Stimulated activated CD8-positive, alpha-beta memory T cell treated with anti-CD3 and anti-CD28 coated beads, Interleukin-7, amount 100 ng/mL, for 4 hours (primary cell): ENCODE measurements at regions not wholly inside any gene's neighbourhood (a gene's known extent, or its start where the extent isn't known, plus 50 kb on each side); places are given as distances from the start of the nearest gene placed in this dataset.
"Not testable (repeated sequence)": the region's sequence is repeated elsewhere in the genome, so short reads cannot be mapped to it uniquely, and the experiment has no call there.

Source experiments
- DNase-seq, 2 donors: peaks; one replicate each; pipeline ENCODE4 v3.0.0-alpha.2; 2020; ENCODE audit warnings: low read depth in 2 of 2

DNA sequence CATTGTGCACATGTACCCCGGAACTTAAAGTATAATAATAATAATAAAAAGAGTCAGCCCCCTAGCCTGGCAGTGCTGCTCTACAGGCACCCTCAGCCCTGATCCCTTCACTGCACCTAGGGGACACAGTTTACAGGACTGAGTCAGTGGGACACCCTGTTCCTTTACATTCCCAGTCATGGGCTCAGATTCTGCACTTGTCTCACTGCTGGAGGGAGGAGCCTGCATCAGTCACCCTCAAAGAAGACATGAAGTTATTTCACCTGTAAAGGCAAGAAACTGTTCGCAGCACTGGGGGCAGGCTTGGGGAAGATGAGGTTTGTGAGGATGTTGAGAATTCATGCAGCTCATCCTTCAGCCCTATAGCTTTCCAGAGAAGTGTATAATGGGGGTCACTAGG, 50.7 kb upstream of the VPREB1 start:
- no peak for DNase-seq

DNA sequence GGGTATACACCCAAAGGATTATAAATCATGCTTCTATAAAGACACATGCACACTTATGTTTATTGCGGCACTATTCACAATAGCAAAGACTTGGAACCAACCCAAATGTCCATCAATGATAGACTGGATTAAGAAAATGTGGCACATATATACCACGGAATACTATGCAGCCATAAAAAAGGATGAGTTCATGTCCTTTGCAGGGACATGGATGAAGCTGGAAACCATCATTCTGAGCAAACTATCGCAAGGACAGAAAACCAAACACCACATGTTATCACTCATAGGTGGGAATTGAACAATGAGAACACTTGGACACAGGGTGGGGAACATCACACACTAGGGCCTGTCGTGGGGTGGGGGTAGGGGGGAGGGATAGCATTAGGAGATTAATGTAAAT, 51.1 kb upstream of the VPREB1 start:
- DNase-seq: not testable (repeated sequence)

DNA sequence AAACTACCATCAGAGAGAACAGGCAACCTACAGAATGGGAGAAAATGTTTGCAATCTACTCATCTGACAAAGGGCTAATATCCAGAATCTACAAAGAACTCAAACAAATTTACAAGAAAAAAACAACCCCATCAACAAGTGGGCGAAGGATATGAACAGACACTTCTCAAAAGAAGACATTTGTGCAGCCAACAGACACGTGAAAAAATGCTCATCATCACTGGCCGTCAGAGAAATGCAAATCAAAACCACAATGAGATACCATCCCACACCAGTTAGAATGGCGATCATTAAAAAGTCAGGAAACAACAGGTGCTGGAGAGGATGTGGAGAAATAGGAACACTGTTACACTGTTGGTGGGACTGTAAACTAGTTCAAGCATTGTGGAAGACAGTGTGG, 51.6 kb upstream of the VPREB1 start:
- DNase-seq: not testable (repeated sequence)

- DNase-seq: not testable (repeated sequence)
These were observed 54.8 kb upstream of the VPREB1 start for GRCh38 chr22:22189796-22190195.

- not testable (repeated sequence) for DNase-seq
These were observed 56.7 kb upstream of the VPREB1 start for GRCh38 chr22:22187863-22188262.

- no peak for DNase-seq
These were observed 57.3 kb upstream of the VPREB1 start for GRCh38 chr22:22187299-22187698.

- no peak for DNase-seq
These were observed 58.6 kb upstream of the VPREB1 start for GRCh38 chr22:22185844-22186499.

DNA sequence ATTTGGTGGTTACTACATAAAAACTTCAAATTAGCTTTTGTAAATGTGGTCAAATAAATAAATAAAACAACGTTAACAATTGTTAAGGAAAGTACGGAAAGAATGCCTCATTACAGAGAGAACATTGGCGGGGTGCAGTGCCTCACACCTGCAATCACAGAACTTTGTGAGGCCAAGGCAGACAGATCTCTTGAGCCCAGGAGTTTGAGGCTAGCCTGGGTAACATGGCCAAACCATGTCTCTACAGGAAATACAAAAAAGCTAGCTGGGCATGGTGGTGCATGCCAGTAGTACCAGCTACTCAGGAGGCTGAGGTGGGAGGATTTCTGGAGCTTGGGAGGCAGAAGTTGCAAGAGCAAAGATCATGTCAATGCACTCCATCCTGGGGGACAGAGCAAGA, 59.4 kb upstream of the VPREB1 start:
- no peak for DNase-seq

GRCh38 chr22:22184277-22184807, 60.2 kb upstream of the VPREB1 start:
- no peak for DNase-seq

DNA sequence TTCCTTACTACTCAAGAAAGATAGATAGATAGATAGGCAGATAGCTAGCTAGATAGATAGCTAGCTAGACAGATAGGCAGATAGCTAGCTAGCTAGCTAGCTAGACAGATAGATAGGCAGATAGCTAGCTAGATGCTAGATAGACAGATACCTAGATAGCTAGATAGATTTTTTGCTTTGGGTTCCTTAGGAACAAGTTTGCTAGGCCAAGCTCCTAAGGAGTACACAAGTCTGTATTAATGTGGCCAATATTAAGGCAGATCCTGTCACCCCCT, 61.7 kb upstream of the VPREB1 start:
- no peak for DNase-seq

- DNase-seq: no peak
These were observed 62.2 kb upstream of the VPREB1 start for GRCh38 chr22:22182218-22182989.

DNA sequence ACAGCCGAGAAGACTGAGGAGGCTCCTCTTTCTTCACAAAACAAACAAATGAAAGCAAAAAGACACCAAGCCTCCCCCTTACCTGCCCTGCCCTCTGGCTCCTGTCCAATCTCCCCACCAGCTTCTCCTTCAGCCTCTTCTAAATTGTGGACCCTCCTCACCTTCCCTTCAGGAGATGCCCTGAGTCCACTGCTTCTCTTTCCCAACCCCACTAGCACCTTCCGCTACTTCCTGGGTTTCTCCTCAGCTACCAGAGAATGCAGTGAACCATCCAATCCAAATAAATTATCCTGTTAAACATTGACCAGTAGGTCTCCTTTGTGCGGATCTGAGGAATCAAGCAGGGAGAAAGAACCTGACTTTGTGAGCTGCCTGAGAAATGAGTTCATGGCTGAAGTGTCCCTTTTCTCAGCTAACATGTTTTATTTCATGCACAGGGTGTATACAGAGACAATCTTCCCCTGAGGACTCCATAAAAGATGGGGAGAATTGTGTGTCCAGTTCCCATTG, 63.2 kb upstream of the VPREB1 start:
- no peak for DNase-seq

DNA sequence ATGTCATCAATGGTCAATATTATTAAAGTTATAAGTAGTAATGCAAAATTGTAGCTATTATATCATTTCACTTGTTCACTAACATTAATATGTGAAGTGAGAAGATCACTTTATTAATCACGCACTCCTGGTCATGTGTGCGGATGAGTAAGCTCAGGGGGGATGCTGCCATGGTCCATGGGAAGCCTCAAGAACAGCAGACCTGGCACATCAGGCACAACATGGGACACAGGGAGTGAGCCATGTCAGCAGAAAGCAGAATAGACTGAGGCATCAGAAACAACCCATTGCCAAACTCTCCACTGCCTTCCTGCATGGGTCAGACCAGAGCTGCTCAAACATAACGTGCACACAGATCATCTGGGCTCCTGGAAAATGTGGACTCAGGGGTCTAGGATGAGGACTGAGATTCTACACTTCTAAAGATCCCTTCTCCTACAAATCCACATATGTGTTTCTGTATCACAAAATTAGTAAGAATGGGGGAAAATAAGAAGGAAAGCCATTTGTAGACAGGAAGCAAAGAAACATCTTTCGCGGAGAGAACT, 63.8 kb upstream of the VPREB1 start:
- DNase-seq: no peak

DNA sequence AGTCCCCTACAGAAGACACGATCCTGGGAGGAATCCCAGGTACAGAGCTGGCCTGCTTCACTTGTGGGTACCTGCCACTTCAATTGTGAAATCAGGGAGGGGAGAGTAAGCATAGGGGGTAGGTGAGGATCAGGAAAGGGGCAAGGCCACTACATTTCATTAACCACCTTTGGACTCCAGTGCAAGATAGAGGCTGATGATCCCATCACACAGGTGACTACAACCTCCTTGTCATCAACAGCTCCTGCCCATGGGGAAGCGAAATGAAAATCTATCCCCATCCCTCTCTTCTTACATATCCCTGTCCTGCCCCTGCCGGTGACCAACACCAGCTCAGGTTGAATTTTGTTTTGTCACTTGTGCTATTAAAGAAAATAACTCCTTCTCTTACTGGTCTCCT, 64.7 kb upstream of the VPREB1 start:
- DNase-seq: no peak

GRCh38 chr22:22178992-22179391, 65.6 kb upstream of the VPREB1 start:
- no peak for DNase-seq

DNA sequence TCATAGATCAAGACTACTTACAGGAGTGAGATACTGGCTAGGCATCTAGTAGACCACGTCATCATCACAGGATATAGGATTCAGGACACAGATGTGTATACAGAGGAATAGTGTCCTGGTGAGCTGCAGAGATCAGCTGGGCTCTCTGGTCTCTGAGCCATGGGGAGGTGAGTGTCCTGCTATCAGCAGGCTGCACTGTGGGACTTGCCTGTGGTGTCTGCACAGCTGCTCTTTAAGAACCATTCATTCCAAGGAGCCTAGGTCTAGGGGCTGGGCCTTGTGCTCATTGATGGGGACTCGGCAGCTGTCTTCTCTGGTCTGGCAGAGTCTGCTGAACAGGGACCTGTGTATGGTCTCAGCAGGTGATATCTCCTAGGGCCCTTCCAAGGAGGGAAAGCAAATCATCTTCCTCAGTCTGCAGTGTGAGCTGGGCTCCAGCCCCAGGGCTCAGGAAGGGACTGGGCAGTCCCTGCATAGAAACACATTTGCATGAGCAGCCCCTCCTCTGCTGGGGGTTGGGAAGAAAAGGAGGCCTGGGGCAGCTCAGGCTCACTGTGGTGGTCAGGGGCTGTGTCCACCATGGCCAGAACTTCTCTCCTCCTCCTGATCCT, 66.1 kb upstream of the VPREB1 start:
- no peak for DNase-seq

DNA sequence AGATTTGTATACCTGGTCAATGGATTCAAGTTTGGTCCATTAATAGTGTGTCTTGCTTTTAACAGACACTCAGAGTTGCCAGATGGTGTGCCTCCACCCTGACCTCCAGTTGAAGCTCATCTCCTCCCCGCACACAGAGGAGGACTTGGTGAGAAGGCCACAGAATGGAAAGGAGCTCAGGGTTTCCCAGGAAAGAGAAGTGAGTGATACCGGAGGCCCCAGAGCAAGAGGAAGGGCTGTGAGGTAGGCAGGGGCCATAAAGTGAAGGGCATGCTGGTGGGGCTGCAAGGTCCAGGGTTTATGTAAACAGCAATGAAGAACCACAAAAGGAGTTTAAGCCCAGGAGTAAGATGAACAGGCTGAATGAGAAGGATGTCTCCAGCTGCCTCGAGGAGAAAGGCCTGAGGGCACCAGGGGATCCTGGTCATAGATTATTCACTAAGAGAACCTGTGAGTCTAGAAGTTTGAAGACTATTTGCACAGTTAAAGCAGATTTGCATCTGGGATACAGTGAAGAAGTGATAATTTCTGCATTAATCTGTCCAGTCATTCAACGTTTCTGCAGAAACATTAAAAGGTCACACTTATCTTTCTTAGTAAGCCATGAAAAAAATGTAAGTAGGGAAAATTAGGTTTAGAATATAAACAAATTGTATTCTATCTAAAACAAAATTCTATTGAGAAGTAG, 67.5 kb upstream of the VPREB1 start:
- no peak for DNase-seq

GRCh38 chr22:22172896-22173628, 71.5 kb upstream of the VPREB1 start:
- DNase-seq: not testable (repeated sequence)

DNA sequence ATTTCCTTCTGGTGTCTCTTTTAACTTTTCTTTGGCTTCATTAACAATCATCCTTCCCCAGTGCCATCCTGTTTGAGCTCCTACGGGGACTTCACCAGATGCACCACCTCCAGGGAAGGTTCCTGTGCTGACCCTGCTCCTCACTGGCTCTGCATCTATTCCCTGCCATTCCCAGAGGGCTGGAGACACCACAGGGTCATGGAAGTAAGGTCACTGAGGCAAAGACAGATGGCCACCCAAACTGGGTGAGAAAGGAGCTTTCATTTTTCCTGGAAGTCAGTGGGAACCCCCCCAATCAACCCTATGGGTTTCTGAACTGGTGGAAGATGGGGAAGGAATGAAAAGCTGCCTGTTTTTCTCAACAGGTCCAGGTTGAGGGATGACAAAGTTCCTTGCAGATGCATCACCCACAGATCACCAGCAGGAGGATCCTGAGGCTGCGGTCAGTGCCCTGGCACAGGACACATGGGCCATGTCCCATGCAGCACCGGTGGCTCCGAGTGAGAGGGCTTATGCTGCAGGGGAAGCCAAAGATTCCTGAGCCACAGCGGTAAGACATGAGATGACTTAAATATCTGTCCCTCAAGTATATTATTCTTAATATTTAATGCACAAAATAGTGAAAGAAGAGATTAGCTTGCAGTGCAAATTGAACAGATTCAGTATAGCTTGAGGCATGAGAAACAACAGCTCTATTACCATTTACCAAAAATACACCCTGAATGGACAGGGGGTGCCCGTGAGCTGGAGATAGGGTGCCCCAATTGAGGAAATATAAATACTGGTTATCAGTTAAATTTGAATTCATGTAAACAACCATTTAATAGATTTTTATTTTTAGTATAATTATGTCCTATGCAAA, 73.0 kb upstream of the VPREB1 start:
- no peak for DNase-seq

DNA sequence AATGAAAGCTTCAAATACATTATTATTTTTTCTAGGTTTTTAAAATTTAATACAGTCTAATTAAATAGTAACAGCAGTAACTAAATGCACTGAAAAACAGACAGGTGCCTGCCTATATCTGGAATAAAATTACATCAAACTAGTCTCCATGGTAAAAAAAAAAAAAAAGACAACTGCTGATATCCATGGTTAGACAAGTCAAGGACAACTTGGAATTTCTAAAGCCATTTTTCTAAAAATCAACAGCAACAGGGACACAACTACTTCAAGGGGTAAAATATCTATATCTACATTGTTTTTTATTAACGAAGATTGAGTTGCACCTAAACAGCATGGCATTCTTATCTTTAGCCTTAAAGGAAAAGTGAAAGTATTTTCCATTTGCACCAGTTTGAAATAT, 74.7 kb upstream of the VPREB1 start:
- DNase-seq: no peak
